ENCODE measurements at regions not wholly inside any gene's neighbourhood (a gene's known extent, or its start where the extent isn't known, plus 50 kb on each side); places are given as distances from the start of the nearest gene placed in this dataset.

GRCh38 chr12:124464062-124464461 is 103.3 kb downstream of the NCOR2 start:
- no peak for DNase-seq (ENCODE audit: low spot score)
- no peak for TF ChIP-seq CTCF (IDR thresholded peaks at IDR 0.05; ENCODE audit: extremely low read depth, insufficient read depth, missing control alignments)
- in situ Hi-C loops (cut with MboI; ENCODE audit: low pct_unique_long_range_greater_than_20kb, low sequenced_read_pairs, unreplicated experiment): no loop called here

- no peak for DNase-seq (ENCODE audit: low spot score)
- TF ChIP-seq CTCF (IDR thresholded peaks at IDR 0.05; ENCODE audit: extremely low read depth, insufficient read depth, missing control alignments): no peak
- in situ Hi-C loops (cut with MboI; ENCODE audit: low pct_unique_long_range_greater_than_20kb, low sequenced_read_pairs, unreplicated experiment): no loop called here
Measured at GRCh38 chr12:124463341-124463921, 104.0 kb downstream of the NCOR2 start.

GRCh38 chr12:124462750-124463149 is 104.7 kb downstream of the NCOR2 start:
- in situ Hi-C loops (cut with MboI; ENCODE audit: low pct_unique_long_range_greater_than_20kb, low sequenced_read_pairs, unreplicated experiment): no loop called here
- no peak for TF ChIP-seq CTCF (IDR thresholded peaks at IDR 0.05; ENCODE audit: extremely low read depth, insufficient read depth, missing control alignments)
- DNase-seq (ENCODE audit: low spot score): no peak

DNA sequence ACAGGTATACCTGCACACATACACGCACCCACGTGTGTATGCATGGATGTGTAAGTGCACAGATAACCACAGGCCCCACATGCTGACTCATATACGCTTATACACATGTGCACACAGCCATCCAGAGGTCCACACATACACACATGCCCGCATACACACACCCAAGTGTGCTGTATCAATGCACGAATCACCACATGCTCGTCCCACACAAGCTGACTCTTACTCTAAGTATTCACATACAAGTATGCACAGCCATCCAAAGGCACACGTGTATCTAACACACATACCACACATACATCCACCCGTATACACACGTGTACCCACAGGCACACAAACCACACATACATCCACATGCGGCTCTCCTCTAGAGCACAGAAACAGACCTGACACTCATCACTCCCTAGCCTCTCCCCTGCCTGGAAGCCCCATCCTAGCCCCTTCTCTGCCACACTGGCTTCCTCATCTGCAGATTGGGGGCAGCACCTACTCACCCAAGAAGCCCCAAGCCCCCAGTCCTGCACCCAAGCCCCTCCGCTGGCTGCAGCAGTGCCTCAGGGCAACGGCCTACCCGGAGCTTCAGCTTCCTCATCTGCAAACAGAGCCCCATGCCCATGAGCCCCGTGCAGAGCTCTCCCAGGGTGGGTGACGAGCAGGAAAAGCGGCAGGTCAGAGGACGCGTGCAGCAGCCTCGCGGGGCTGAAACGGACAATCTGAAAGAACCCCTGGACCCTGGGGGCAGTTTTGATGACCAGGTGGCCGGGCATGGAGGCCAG is 105.4 kb downstream of the NCOR2 start:
- in situ Hi-C loops (cut with MboI; ENCODE audit: low pct_unique_long_range_greater_than_20kb, low sequenced_read_pairs, unreplicated experiment): no loop called here
- no peak for TF ChIP-seq CTCF (IDR thresholded peaks at IDR 0.05; ENCODE audit: extremely low read depth, insufficient read depth, missing control alignments)
- no peak for DNase-seq (ENCODE audit: low spot score)

DNA sequence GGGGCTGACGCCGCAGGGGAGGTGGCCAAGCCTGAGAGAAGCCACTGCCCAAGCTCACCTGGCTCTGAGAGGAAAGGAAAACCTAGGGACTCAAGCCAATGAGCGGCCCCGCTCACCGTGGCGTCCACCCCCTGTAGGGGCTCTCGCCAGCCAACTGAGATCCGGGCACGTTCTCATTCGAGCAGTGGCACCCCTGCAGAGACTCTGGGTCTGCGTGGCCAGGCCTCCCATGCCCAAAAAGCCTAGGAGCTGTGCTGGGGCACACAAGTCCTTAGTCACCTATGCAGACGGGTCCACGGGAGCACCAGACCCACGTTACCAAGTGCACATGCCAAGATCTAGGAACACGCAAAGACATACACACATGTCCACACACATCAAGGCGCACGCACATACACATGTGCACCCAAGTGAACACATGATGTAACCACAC is 106.2 kb downstream of the NCOR2 start:
- TF ChIP-seq CTCF (IDR thresholded peaks at IDR 0.05; ENCODE audit: extremely low read depth, insufficient read depth, missing control alignments): no peak
- in situ Hi-C loops (cut with MboI; ENCODE audit: low pct_unique_long_range_greater_than_20kb, low sequenced_read_pairs, unreplicated experiment): no loop called here
- DNase-seq (ENCODE audit: low spot score): no peak

DNA sequence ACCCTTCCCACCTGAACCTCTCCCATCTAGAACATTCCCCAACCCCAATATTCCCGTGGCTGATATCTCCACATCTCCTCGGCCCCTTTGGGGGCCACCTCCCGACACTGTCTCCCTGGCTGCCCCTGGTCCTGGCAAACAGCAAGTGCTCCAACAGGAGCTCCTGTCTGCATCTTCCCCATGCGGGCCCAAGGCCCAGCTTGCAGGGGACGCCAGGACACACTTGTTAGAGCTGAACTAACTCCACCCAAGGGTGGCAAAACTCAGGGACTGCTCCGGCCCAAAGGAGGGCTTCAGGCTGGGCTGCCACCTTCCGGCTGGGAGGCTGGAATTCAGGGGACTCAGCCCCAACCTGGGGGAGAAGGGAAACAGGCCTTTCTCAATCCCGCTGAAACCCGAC is 106.6 kb downstream of the NCOR2 start:
- in situ Hi-C loops (cut with MboI; ENCODE audit: low pct_unique_long_range_greater_than_20kb, low sequenced_read_pairs, unreplicated experiment): no loop called here
- no peak for DNase-seq (ENCODE audit: low spot score)
- TF ChIP-seq CTCF (IDR thresholded peaks at IDR 0.05; ENCODE audit: extremely low read depth, insufficient read depth, missing control alignments): no peak

All from GM13977 (cell line).